ENCODE measurements at regions not wholly inside any gene's neighbourhood (a gene's known extent, or its start where the extent isn't known, plus 50 kb on each side); places are given as distances from the start of the nearest gene placed in this dataset.

DNA sequence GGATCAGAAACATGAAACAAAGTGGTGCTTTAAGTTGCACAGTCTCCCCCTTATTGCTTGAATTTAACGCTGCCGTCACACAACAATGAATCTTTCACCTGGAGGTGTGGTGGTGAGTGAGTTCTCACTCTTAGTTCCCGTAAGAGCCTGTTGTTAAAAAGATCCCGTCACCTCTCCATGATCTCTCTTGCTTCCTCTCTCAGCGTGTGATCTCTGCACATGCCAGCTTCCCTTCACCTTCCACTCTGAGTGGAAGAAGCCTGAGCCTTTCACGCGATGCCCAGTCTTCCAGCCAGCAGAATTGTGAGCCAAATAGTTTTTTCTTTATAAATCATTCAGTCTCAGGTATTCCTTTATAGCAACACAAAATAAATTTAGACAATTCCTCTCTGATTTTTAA is 136.7 kb upstream of the CHL1 start:
- TF ChIP-seq EZH2 (IDR thresholded peaks at IDR 0.05; ENCODE audit: insufficient read depth, poor library complexity, severe bottlenecking) (no peak), EZH2phosphoT487 (IDR thresholded peaks at IDR 0.05; ENCODE audit: insufficient read depth, low read depth) (no peak)
